ENCODE measurements at regions not wholly inside any gene's neighbourhood (a gene's known extent, or its start where the extent isn't known, plus 50 kb on each side); places are given as distances from the start of the nearest gene placed in this dataset.

DNA sequence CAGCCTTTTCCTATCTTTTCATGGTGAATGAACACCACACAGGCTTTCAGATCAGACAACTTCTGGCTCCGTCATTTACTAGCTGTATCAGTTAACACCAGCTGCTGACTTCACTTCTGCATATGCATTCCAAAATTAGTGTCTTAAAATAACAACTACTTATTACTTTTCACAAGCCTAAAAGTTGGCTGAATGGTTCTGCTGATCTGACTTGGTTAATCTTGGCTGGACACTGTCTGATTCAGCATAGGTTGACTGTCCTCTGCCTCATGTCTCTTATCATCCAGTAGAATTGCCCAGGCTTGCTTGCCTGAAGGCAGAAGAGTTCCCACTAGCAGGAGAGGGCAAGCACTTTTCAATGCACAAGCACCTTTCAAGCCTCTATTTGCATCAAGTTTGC is 72.7 kb downstream of the MARCHF4 start:
- no peak for TF ChIP-seq ZNF384 (IDR thresholded peaks at IDR 0.05)
- TF ChIP-seq ELF4 (IDR thresholded peaks at IDR 0.05): no peak
- no peak for TF ChIP-seq FOXA1 (IDR thresholded peaks at IDR 0.05)

All from HEK293T (cell line).